ENCODE measurements at regions not wholly inside any gene's neighbourhood (a gene's known extent, or its start where the extent isn't known, plus 50 kb on each side); places are given as distances from the start of the nearest gene placed in this dataset.

DNA sequence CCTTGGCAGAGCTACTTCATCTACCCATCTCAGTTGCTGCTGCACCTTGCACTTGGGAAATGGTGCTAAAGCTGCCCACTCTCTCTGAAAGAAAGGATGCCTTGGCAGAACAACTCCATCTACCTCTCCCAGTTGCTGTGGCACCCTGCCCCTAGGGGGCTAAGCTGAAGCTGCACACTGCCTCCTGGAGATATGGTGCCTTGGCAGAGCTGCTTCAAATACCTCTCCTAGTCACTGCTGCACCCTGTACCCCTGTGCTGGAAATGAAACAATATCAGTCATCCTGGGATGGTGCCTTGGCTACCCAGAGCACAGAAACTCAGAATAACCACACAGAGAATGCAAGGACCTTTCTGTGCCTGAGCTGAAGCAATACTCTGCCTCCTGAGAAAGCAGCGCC is 615.8 kb downstream of the DIAPH3 start:
- TF ChIP-seq, protein P1, sequence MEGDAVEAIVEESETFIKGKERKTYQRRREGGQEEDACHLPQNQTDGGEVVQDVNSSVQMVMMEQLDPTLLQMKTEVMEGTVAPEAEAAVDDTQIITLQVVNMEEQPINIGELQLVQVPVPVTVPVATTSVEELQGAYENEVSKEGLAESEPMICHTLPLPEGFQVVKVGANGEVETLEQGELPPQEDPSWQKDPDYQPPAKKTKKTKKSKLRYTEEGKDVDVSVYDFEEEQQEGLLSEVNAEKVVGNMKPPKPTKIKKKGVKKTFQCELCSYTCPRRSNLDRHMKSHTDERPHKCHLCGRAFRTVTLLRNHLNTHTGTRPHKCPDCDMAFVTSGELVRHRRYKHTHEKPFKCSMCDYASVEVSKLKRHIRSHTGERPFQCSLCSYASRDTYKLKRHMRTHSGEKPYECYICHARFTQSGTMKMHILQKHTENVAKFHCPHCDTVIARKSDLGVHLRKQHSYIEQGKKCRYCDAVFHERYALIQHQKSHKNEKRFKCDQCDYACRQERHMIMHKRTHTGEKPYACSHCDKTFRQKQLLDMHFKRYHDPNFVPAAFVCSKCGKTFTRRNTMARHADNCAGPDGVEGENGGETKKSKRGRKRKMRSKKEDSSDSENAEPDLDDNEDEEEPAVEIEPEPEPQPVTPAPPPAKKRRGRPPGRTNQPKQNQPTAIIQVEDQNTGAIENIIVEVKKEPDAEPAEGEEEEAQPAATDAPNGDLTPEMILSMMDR (IDR thresholded peaks at IDR 0.05; ENCODE audit: extremely low read depth, missing control alignments), result no peak
- DNase-seq (ENCODE audit: low spot score), result no peak

DNA sequence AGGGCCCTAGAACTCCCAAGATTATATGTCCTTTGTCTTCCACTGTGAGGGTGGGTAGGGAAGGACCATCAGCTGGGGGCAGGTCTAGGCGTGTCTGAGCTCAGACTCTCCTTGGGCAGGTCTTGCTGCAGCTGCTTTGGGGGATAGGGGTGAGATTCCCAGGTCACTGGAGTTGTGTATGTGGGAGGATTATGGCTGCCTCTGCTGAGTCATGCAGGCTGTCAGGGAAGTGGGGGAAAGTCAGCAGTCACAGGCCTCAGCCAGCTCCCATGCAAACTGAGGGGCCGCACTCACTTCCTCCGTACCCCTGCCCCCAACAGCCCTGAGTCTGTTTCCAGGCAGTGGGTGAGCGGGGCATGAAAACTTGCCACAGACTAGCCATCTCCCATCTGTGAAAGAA is 600.8 kb downstream of the DIAPH3 start:
- DNase-seq (ENCODE audit: low spot score), result no peak
- TF ChIP-seq, protein P1 (IDR thresholded peaks at IDR 0.05; ENCODE audit: extremely low read depth, missing control alignments), result no peak

DNA sequence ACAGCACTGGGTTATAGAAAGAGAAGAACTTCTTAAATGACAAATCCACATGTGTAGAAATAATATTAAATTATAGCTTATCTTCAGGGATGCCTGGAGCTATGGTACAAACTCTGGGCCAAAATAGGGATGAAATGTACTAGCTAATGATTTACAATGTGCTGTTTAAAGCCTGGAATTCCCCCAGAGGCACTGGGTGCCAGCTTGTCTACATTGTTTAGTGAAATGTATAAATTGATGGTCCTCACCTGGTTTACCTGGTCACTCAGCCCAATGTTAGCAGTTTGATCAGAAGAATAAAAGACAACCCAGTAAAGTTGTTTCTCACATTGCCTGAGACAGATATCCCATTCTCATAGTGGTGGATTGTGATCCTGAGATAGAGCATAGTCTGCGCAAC is 597.2 kb downstream of the DIAPH3 start:
- DNase-seq (ENCODE audit: low spot score), result no peak
- TF ChIP-seq, protein P1 (IDR thresholded peaks at IDR 0.05; ENCODE audit: extremely low read depth, missing control alignments), result no peak

DNA sequence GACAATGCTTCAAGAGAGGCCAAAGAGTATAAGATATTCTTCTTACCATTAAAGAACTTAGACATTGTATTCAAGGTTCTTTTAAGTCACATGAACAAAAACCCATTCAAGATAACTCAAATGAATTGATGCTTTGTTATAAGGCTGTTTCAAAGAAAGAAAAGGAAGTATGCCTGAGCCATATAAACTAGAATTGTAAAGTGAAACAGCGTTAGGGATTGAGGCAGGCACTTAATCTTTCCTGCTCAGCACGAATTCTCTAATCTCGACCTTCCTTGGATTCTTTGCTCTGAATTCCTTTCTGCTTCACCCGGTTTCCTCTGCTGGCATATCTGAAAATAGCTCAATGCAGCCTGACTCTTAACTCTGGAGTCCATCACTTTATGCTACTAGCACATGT is 595.4 kb downstream of the DIAPH3 start:
- TF ChIP-seq, protein P1 (IDR thresholded peaks at IDR 0.05; ENCODE audit: extremely low read depth, missing control alignments), result no peak
- DNase-seq (ENCODE audit: low spot score), result no peak

DNA sequence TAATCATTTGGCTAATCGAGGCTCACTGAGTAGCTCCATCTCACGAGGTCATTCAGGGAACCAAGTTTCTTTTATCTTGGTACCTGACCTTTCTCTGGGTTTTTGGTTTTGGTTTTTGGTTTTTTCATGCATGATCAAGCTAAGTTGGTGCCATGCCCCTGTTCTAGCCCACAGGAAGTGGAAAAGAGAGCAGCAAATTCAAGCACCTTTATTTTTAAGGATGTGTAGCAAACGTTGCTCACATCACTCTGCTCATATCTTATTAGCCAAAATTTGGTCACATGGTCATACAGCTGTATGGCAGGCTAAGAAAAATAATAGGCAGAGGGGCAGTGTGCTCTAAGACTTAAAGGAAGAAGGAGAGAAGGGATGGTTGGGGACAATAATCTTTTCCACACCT is 593.5 kb downstream of the DIAPH3 start:
- DNase-seq (ENCODE audit: low spot score), result no peak
- TF ChIP-seq, protein P1 (IDR thresholded peaks at IDR 0.05; ENCODE audit: extremely low read depth, missing control alignments), result no peak

DNA sequence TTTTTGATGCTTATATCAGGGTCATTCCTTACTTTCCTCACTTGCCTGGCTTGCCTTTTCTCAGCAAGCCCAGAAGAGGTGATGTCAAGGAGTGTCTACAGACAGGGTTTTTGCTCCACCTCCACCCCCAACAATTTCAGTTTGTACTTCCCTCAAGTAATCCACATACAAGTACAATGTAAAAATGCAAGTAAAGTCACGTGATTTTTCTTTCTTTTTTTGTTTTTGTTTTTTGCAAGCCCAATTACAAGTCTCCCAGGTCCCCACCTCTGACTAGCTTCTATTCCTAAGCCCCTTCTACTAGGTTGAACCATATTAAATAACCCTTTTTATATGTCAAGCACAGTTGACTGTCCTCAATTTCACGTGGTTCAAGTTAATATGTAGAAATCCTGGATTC is 579.6 kb downstream of the DIAPH3 start:
- TF ChIP-seq, protein P1 (IDR thresholded peaks at IDR 0.05; ENCODE audit: extremely low read depth, missing control alignments), result no peak
- DNase-seq (ENCODE audit: low spot score), result no peak

DNA sequence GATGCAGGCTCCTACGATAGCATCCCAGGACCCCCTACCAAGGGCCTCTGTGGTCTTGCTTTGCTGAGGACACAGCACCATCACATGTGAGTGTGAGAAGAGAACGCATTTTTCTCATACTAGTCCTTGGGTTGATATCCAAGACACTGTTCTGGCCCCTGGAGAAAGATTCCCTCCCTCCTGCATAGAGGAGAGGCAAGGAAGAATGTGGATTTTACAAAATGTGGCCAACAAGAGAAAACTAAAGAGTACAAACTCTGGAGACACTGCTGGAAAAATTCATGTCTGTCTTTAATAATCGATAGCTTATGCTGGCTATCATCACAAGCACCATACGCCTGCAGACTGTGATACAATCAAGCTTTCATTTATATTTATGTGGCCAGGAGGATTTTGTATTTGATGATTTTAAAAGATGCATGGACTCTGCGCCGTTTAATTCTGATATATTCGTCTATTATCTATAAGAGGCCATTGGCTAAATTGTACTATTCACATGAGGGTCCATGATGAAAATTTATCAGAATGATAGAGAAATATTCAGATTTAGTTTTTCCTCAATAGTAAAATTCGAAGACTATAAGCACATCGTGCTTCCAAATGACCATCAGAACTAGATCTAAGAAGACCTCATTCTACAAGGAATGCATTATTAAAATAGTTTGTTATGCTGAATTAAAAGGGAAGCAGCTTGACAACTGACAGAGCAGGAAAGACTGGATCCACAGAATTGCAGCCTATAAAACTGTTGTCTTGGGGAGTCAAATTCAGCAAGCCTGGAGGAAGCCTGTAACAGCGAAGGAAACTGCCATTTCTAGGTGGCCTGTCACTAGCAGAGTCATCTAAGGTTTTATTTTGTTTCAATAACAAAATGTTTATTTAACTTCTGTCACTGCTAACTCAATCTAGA is 578.7 kb downstream of the DIAPH3 start:
- TF ChIP-seq, protein P1 (IDR thresholded peaks at IDR 0.05; ENCODE audit: extremely low read depth, missing control alignments), result no peak
- no peak for DNase-seq (ENCODE audit: low spot score)
